Ishikawa (cell line): ENCODE measurements at regions not wholly inside any gene's neighbourhood (a gene's known extent, or its start where the extent isn't known, plus 50 kb on each side); places are given as distances from the start of the nearest gene placed in this dataset.

Experiments
- CEBPB ChIP-seq: IDR thresholded peaks from 2 replicates; pipeline ENCODE4 v1.6.1; 2012
- EP300 ChIP-seq: IDR thresholded peaks from 2 replicates; pipeline ENCODE4 v1.6.1; 2012; ENCODE audit warnings: borderline replicate concordance
- FOXM1 ChIP-seq: IDR thresholded peaks from 2 replicates; pipeline ENCODE4 v1.6.1; 2012; ENCODE audit warnings: low read depth, borderline replicate concordance
- NFIC ChIP-seq: IDR thresholded peaks from 2 replicates; pipeline ENCODE4 v1.6.1; 2012
- REST ChIP-seq: IDR thresholded peaks from 2 replicates; pipeline ENCODE4 v1.6.1; 2012; ENCODE audit warnings: low read depth, mild to moderate bottlenecking
- TAF1 ChIP-seq: IDR thresholded peaks from 2 replicates; pipeline ENCODE4 v1.6.1; 2012; ENCODE audit warnings: low read depth, mild to moderate bottlenecking

GRCh38 chr14:104296388-104297312, 158.3 kb downstream of the KIF26A start:
- TF ChIP-seq TAF1, result no peak
- no peak for TF ChIP-seq NFIC
- TF ChIP-seq EP300, result no peak
- no peak for TF ChIP-seq REST
- no peak for TF ChIP-seq CEBPB
- TF ChIP-seq FOXM1, result no peak
